ENCODE measurements at regions not wholly inside any gene's neighbourhood (a gene's known extent, or its start where the extent isn't known, plus 50 kb on each side); places are given as distances from the start of the nearest gene placed in this dataset.

DNA sequence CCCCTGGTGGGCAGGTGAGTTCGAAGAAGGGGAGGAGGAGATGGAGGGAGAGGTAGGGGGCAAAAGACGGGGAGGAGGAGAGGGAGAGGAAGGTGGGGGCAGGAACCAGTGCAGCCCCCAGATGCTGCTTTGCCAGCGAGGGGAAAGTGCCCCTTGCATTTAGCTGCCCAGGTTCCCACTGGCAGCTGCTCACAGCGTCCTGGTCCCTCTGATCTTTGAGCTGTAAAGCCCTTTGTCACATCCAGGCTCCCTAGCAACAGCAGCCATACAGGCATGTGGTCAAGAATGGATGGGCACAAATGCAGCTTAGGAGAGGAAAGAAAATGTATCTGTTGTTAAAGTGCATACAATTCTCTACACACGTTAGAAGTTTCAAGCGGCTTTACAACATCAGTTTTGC is 160.9 kb downstream of the CD83 start:
- no peaks in the 10 kb centered on the region for H3K36me3 Mint-ChIP-seq (ENCODE audit: low read depth)
- peak overlapping the region; percentile 62 for H3K4me3 Mint-ChIP-seq
- DNase-seq (ENCODE audit: low spot score), result no peak
- no peaks in the 10 kb centered on the region for H3K27me3 Mint-ChIP-seq (ENCODE audit: low read depth)
- peaks cover 42% of the 10 kb centered on the region for H3K4me1 Mint-ChIP-seq (ENCODE audit: low read depth)
- peaks cover 9% of the 10 kb centered on the region for H3K9me3 Mint-ChIP-seq
- peak overlapping the region; percentile 99 for H3K27ac Mint-ChIP-seq

DNA sequence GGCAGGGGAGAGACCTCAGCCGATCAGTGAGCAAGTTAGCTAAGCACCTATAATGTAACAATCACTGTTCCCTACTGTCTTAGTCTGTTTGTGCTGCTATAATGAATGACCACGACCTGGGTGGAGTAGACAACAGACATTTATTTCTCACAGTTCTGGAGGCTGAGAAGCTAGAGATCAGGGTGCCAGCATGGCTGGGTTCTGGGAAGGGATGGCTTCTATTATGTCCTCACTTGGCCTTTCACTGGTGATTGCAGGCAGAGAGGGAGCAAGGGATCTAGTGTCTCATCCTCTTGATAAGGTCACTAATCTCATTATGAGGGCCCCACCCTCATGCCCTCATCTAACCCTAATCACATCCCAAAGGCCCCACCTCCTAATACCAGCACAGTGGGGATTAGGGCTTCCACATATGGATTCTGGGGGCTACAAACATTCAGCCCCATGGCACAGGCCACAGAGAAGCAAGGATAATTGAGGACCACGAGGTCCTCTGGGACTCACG is 162.5 kb downstream of the CD83 start:
- H3K36me3 Mint-ChIP-seq (ENCODE audit: low read depth), result no peaks in the 10 kb centered on the region
- H3K27ac Mint-ChIP-seq, result no peak overlapping the region
- H3K4me3 Mint-ChIP-seq, result no peak overlapping the region

DNA sequence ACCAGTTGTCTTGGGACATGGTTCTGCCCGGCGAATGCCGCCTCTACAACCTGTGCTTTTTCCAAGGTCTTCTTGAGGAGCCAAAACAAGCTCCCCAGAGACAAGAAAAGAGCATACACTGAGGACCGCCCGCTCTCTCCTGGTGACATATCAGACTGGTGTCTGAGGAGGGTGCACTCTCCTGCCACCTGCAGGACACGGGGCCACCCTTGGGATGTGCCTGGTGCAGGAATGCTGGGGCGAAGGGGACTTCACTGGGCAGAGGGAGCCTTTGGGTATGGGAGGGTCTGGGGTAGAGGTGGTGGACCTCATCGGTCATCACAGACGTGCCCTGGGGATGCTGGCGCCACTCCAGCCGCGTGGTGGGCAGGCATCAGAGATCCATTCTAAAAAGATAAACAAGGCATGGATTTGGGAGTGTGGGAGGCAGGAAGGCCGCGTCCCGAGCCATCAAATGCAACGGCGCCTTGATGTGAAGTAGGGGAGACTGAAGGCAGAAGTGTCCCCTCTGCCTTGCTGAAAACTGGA is 163.3 kb downstream of the CD83 start:
- Mint-ChIP-seq H3K27ac (no peak overlapping the region), H3K36me3 (ENCODE audit: low read depth) (no peaks in the 10 kb centered on the region), H3K9me3 (peaks cover 9% of the 10 kb centered on the region), H3K4me3 (no peak overlapping the region), H3K27me3 (ENCODE audit: low read depth) (no peaks in the 10 kb centered on the region), H3K4me1 (ENCODE audit: low read depth) (peaks cover 24% of the 10 kb centered on the region)
- no peak for DNase-seq (ENCODE audit: low spot score)

More for the DNA sequence above, 162.5 kb downstream of the CD83 start:
- DNase-seq (ENCODE audit: low spot score), result no peak
- no peaks in the 10 kb centered on the region for H3K27me3 Mint-ChIP-seq (ENCODE audit: low read depth)
- H3K9me3 Mint-ChIP-seq, result peaks cover 9% of the 10 kb centered on the region
- H3K4me1 Mint-ChIP-seq (ENCODE audit: low read depth), result peaks cover 32% of the 10 kb centered on the region

GRCh38 chr6:14281811-14282660 is 164.5 kb downstream of the CD83 start:
- DNase-seq (ENCODE audit: low spot score), result no peak
- peaks cover 9% of the 10 kb centered on the region for H3K9me3 Mint-ChIP-seq
- H3K36me3 Mint-ChIP-seq (ENCODE audit: low read depth), result no peaks in the 10 kb centered on the region
- H3K27me3 Mint-ChIP-seq (ENCODE audit: low read depth), result no peaks in the 10 kb centered on the region
- H3K27ac Mint-ChIP-seq, result no peak overlapping the region
- no peak overlapping the region for H3K4me3 Mint-ChIP-seq
- H3K4me1 Mint-ChIP-seq (ENCODE audit: low read depth), result peaks cover 12% of the 10 kb centered on the region

DNA sequence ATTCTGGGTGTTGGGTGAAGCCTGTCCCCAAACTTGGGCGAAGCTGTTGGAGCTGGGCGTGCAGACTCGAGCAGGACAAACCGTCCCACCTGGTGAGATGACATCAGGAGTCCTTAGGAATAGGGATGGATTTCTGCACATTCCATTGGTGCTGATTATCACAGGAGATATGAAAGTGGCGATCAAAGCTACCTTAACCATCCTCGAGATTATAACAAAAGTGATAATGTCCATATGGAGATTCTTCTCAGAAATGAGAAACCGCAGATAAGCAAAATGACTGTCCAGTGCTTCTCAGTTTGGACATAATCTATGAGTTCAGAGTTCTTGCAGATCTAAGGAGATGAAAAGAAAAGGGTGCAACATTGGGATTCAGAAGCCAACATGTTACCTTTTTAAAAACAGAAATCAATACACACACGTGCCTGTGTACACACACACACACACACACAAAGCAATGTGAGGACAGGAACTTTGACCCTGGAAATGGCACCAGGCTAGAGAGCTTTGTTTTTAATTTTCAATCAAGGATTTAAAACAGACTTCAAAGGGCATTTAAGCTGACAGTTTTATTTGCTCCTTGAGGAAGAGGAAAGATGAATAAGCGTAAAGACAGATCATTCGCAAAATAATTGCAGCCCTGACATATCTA is 165.4 kb downstream of the CD83 start:
- Mint-ChIP-seq H3K4me3 (no peak overlapping the region), H3K27me3 (ENCODE audit: low read depth) (no peaks in the 10 kb centered on the region), H3K36me3 (ENCODE audit: low read depth) (no peaks in the 10 kb centered on the region), H3K9me3 (peaks cover 9% of the 10 kb centered on the region), H3K4me1 (ENCODE audit: low read depth) (peaks cover 4% of the 10 kb centered on the region), H3K27ac (no peak overlapping the region)
- DNase-seq (ENCODE audit: low spot score), result no peak

- Mint-ChIP-seq H3K27ac (no peak overlapping the region), H3K4me1 (ENCODE audit: low read depth) (peaks cover 2% of the 10 kb centered on the region), H3K4me3 (no peak overlapping the region)
These were observed 166.1 kb downstream of the CD83 start for GRCh38 chr6:14283600-14284235.

DNA sequence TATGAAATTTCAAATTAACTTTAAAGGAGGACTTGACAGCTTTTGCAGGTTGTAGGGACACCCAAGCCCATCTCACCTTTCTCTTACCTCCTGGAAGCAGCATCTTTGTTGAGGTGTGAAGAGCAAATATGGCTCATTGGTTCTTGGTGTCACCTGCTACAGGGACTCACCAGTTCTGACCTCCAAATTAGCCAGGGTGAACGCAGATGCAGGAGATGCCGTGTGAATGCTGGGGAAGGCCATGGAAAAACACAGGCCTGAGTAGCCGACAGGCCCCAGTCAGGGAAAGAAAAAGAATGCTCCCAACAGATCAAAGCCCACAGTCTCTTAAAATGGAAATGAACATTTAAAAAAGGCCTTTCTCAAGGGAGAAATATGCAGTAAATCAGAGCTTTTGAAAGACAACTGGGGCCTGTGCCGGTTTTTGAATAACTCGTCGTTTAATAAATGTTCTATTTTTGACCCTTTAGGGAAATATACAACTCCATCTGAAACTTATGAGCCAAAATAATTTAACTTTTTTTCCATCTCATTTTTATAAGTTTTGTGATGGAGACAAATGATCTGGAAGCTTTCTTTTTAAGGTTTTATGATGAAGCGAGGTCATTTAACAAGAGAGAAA is 167.5 kb downstream of the CD83 start:
- no peak overlapping the region for H3K4me3 Mint-ChIP-seq

More at GRCh38 chr6:14283600-14284235, 166.1 kb downstream of the CD83 start:
- Mint-ChIP-seq H3K36me3 (ENCODE audit: low read depth) (no peaks in the 10 kb centered on the region), H3K27me3 (ENCODE audit: low read depth) (no peaks in the 10 kb centered on the region), H3K9me3 (peaks cover 9% of the 10 kb centered on the region)
- no peak for DNase-seq (ENCODE audit: low spot score)

GRCh38 chr6:14286144-14286543 is 168.6 kb downstream of the CD83 start:
- no peak for DNase-seq (ENCODE audit: low spot score)
- Mint-ChIP-seq H3K4me3 (no peak overlapping the region), H3K9me3 (no peaks in the 10 kb centered on the region), H3K36me3 (ENCODE audit: low read depth) (no peaks in the 10 kb centered on the region), H3K4me1 (ENCODE audit: low read depth) (peaks cover 17% of the 10 kb centered on the region), H3K27me3 (ENCODE audit: low read depth) (no peaks in the 10 kb centered on the region), H3K27ac (no peak overlapping the region)

More for the DNA sequence above, 167.5 kb downstream of the CD83 start:
- DNase-seq (ENCODE audit: low spot score), result no peak
- H3K9me3 Mint-ChIP-seq, result peaks cover 4% of the 10 kb centered on the region
- no peaks in the 10 kb centered on the region for H3K27me3 Mint-ChIP-seq (ENCODE audit: low read depth)
- H3K27ac Mint-ChIP-seq, result no peak overlapping the region
- H3K36me3 Mint-ChIP-seq (ENCODE audit: low read depth), result no peaks in the 10 kb centered on the region
- peaks cover 8% of the 10 kb centered on the region for H3K4me1 Mint-ChIP-seq (ENCODE audit: low read depth)

DNA sequence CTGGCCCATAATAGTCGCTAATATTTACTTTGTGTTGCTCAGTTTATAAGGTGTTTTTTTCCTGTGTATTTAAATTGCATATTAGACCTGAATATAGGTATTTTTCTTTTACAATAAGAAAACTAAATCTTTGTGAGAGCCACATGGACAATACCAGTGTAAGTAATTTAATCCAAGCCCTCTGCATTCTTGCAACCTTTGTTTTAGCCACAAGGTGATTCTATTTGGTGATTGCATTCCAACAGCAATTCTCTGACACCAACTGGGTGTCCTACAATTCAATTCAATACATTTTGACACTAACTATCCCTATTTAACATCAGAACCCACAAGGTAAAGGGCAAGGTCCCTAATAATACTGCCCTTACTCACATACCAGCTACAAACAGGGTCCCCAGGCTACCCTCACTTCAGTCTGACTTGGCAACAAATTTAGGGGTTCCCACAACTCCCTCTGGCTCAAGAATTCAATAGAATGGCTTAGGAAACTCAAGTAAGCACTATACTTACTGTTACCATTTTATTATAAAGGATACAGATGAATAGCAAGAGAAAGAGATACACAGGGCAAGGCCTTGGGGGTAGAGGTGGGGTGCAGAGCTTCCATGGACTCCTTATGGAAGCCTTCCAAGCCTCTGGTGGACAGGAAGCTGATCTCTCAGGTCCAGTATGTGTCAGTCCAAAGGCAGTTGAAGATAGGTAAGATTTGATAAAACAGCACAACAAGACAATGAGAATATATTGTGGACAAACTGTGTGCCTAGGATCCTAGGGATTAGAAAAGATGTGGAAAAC is 169.3 kb downstream of the CD83 start:
- DNase-seq (ENCODE audit: low spot score), result no peak
- Mint-ChIP-seq H3K4me3 (no peak overlapping the region), H3K27ac (no peak overlapping the region), H3K4me1 (ENCODE audit: low read depth) (peaks cover 17% of the 10 kb centered on the region), H3K36me3 (ENCODE audit: low read depth) (no peaks in the 10 kb centered on the region), H3K27me3 (ENCODE audit: low read depth) (no peaks in the 10 kb centered on the region), H3K9me3 (no peaks in the 10 kb centered on the region)

DNA sequence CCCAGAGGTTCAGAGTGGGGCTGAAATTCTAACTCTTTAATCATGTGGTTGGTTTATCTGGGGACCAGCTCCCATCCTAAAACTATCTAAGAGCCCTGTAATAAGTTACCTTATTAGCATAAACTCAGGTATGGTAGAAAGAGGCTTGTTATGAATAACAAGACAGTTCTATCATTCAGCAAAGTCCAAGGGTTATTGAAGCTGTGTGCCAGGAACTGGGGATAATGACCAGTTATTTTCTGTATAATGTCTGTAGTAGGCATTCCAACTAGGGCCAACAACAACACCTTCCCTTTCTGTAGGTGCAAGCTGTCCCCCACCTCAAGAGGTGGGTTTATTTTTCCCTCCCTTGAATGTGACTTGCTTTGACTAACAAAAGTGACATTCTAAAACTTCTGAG is 170.1 kb downstream of the CD83 start:
- H3K27ac Mint-ChIP-seq, result no peak overlapping the region

GRCh38 chr6:14288910-14289309 is 171.3 kb downstream of the CD83 start:
- no peaks in the 10 kb centered on the region for H3K36me3 Mint-ChIP-seq (ENCODE audit: low read depth)
- peaks cover 20% of the 10 kb centered on the region for H3K4me1 Mint-ChIP-seq (ENCODE audit: low read depth)
- no peak overlapping the region for H3K4me3 Mint-ChIP-seq
- H3K27me3 Mint-ChIP-seq (ENCODE audit: low read depth), result peaks cover 2% of the 10 kb centered on the region
- no peaks in the 10 kb centered on the region for H3K9me3 Mint-ChIP-seq
- no peak overlapping the region for H3K27ac Mint-ChIP-seq
- no peak for DNase-seq (ENCODE audit: low spot score)

More for the DNA sequence above, 170.1 kb downstream of the CD83 start:
- no peaks in the 10 kb centered on the region for H3K36me3 Mint-ChIP-seq (ENCODE audit: low read depth)
- H3K4me1 Mint-ChIP-seq (ENCODE audit: low read depth), result peaks cover 20% of the 10 kb centered on the region
- peaks cover 2% of the 10 kb centered on the region for H3K27me3 Mint-ChIP-seq (ENCODE audit: low read depth)
- no peak for DNase-seq (ENCODE audit: low spot score)
- no peaks in the 10 kb centered on the region for H3K9me3 Mint-ChIP-seq
- H3K4me3 Mint-ChIP-seq, result no peak overlapping the region

DNA sequence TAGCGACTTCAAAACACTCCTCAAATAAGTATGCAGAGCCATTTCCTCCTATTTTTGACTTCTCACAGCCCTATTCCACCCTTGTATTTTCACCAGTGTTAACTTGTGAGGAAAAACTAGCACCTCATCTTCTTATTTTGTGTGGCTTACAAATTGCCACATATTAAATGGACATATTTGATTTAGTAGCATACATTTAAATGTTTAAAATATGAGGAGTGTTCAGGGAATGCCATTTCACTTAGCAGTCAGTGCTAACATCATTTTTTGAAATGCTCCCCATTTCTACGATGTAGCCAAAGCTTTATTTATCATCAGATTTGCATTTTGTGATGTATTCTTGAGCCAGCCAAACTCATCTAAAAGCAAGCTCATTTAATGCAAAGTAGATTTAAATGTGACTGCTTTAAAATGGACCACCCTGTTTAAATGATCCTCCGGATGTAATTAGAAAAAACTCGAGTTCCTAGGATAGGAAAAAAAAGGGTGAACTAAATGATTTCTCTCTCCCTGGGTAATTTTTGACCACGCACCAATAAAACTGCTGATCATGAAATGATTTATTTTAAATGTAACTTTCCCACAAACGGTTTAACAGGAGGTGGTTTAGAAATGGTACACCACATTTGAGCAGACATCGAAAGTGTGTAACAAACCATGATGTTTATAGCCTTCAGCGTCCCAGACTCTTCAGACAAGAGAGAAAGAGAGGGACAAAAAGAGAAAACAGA is 172.6 kb downstream of the CD83 start:
- Mint-ChIP-seq H3K27ac (peak overlapping the region; percentile 69), H3K27me3 (ENCODE audit: low read depth) (peaks cover 2% of the 10 kb centered on the region), H3K4me1 (ENCODE audit: low read depth) (peaks cover 20% of the 10 kb centered on the region), H3K4me3 (peak overlapping the region; percentile 44), H3K9me3 (no peaks in the 10 kb centered on the region), H3K36me3 (ENCODE audit: low read depth) (no peaks in the 10 kb centered on the region)
- no peak for DNase-seq (ENCODE audit: low spot score)

Measured in T-helper 2 cell treated with Interferon-gamma antibody and Interleukin-4, amounts not matched to agents 5 μg/mL and 100 μg/mL, for 36 hours (primary cell).